Stimulated activated CD8-positive, alpha-beta memory T cell treated with anti-CD3 and anti-CD28 coated beads, Interleukin-7, amount 100 ng/mL, for 48 hours (primary cell): ENCODE measurements at regions not wholly inside any gene's neighbourhood (a gene's known extent, or its start where the extent isn't known, plus 50 kb on each side); places are given as distances from the start of the nearest gene placed in this dataset.
"Not testable (repeated sequence)": the region's sequence is repeated elsewhere in the genome, so short reads cannot be mapped to it uniquely, and the experiment has no call there.

Experiments
- DNase-seq, 2 donors: peaks; one replicate each; pipeline ENCODE4 v3.0.0-alpha.2; 2020; ENCODE audit warnings: low read depth in 1 of 2; ENCODE audit errors: extremely low read depth in 1 of 2

DNA sequence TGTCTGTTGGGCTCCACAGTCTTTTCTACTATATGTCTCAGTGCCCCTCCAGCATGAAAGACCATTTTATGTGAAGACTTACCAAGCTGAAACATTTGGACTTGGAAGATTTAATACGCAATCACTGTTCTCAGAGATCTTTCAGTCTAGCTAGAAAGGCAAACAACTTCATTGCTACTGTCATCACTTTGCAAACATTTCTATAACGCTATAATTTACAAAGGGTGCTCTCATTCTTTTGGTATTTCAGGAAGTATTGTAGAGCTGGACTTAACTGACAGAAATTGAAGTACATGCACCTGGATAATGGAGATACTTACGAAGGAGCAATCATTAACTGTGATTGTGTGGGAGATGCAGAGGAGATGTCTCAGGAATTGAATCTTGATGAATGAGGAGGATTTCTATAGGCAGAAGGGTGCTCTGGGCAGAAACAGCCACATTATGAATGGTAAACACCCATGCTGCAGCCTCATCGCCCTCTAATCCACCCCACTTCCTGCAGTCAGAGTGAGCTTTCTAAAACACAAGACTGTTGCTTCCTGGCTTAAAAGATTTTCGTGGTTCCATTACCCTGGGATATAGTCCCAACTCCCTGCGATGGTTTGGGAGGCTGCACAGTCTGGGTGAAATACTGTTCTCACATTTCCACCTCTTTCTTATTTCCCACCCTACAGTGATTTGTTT is 75.1 kb upstream of the GNG12 start:
- no peak for DNase-seq

- DNase-seq, result not testable (repeated sequence)
Observed at GRCh38 chr1:67907467-67907866, 74.2 kb upstream of the GNG12 start.

DNA sequence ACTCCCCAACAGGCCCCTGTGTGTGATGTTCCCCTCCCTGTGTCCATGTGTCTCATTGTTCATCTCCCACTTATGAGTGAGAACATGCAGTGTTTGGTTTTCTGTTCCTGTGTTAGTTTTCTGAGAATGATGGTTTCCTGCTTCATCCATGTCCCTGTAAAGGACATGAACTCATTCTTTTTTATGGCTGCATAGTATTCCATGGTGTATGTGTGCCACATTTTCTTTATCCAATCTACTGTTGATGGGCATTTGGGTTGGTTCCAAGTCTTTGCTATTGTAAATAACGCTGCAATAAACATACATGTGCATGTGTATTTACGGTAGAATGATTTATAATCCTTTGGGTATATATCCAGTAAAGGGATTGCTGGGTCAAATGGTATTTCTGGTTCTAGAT is 72.7 kb upstream of the GNG12 start:
- not testable (repeated sequence) for DNase-seq

DNA sequence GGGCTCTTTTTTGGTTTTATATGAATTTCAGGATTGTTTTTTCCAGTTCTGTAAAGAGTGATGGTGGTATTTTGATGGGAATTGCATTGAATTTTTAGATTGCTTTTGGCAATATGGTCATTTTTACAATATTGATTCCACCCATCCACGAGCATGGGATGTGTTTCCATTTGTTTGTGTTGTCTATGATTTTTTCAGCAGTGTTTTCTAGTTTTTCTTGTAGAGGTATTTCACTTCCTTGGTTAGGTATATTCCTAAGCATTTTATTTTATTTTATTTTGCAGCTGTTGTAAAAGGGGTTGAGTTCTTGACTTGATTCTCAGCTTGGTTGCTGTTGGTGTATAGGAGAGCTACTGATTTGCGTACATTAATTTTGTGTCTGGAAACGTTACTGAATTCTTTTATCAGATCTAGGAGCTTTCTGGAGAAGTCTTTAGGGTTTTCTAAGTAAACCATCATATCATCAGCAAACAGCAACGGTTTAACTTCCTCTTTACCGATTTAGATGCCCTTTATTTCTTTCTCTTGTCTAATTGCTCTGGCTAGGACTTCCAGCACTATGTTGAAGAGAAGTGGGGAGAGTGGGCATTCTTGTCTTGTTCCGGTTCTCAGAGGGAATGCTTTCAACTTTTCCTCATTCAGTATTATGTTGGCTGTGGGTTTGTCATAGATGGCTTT is 69.4 kb upstream of the GNG12 start:
- not testable (repeated sequence) for DNase-seq

DNA sequence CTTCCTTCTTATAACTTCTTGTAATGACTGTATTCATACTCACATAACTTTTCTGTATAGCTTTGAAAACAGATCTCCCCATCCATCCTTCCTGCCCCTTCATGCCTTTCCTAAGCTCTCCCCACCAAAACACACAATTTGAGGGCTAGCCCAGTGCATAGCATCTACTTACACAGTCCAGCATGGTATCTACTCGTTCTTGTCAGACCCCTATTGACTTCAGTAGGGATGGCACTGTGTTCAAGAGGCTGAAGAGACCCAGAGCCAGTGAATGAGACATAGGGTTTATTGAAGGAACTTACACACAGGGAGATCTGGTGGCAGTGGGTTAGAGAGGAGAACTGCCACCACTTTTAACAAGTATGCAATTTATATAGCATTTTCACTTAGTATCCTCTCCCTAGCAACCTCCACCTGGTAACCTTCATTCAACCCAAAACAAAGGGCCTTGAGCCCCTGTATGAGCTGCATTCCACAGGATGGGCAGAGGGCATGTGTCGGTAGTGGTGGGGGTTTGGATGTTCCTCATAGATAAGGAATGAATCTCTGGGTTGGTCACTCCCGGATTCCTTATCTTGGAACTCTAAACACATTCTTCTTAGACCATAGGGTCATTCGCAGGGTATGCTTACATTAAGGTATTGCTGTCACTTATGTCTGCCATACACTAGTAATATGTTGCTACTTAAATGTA is 64.9 kb upstream of the GNG12 start:
- DNase-seq, result no peak

DNA sequence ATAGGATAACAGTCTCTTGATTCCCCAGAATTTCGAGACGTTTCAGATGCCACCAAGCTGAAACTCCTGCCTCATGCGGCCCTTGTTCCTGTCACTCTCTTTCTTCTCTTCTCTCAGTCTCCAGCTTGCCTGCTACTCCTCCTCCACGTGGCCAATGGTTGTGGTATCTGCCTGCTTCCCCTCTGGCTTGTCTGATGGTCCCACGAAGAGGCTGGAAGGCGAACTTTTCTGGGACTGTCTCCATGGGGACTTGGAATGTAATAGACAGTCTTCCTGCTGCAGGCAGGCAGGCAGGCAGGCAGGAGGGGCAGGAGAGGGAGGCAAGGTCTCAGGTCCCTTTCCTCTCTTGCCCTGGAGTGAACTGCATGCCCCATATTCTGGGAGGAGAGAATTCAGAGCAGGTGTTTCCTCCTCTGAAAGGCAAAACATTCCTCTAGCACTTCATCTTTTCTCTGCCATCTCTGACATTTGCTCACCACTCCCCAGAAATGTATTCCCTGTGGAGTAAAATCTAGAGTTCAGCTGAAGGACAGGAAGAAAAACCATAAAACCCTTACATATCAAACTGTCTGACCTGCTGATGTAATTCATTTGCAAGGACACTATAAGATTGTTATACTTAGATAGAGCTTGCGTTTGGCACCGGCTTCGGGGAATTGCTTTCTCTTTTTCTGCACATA is 64.1 kb upstream of the GNG12 start:
- no peak for DNase-seq

GRCh38 chr1:67896826-67897225 is 63.6 kb upstream of the GNG12 start:
- DNase-seq, result no peak

DNA sequence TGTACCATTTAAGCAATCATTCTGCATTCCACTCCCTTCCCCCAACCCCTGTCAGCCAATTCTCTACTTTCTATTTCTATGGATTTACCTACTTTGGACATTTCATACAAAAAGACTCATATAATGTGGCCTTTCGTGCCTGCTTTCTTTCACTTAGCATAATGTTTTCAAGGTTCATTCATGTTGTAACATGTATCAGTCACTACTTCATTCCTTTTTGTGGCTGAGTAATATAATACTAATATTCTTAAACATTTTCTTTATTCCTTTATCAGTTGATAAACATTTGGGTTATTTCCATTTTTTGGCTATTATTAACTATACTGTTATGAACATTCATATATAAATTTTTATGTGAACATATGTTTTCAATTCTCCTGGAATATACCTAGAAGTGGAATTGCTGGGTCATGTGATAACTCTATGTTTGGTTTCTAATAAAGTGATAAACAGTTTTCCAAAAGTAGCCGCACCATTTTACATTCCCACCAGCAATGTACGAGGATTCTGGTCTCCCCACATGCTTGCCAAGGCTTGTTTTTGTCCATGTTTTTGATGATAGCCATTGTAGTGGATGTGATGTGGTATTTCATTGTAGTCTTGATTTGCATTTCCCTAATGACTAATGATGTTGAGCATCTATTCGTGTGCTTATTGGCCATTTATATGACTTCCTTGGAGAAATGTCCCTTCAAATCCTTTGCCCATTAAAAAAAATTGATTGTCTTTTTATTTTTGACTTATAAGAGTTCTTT is 61.9 kb upstream of the GNG12 start:
- no peak for DNase-seq

- DNase-seq, result no peak
Observed at GRCh38 chr1:67893126-67893495, 59.8 kb upstream of the GNG12 start.

GRCh38 chr1:67892476-67893125 is 59.3 kb upstream of the GNG12 start:
- no peak for DNase-seq

- no peak for DNase-seq
Observed at GRCh38 chr1:67890857-67891256, 57.6 kb upstream of the GNG12 start.

DNA sequence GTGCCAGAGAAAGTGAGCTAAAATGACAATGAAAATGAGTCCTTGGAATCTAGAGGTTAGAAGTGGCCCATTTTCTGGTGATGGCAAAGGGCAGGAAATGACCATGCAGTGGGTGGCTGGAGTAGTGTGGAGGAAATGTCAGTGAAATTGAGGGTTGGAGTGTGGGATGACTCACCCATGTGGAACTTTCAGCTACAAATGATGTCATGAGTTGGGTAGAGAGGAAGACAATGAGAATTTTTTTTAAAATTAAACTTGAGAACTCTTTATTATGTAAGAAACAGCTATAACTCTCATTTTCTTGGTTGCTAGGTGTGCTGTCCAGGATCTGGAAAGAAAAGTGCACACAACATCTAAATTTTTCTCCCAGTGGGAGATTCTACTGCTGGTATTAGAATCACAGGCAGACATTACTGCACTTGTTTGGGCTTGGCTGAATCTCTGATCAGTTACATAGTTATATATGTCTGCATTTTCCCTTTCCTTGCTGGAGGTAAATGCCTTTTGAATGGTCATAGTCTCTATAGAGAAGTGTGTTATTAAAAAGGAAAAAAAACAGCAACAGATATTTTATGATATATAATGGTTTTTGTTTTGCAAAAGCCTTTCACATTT is 56.8 kb upstream of the GNG12 start:
- peak; percentile 1 to 17 for DNase-seq

- DNase-seq, result no peak
Observed at GRCh38 chr1:67889466-67889865, 56.2 kb upstream of the GNG12 start.

GRCh38 chr1:67888216-67889106 is 55.2 kb upstream of the GNG12 start:
- DNase-seq, result no peak

DNA sequence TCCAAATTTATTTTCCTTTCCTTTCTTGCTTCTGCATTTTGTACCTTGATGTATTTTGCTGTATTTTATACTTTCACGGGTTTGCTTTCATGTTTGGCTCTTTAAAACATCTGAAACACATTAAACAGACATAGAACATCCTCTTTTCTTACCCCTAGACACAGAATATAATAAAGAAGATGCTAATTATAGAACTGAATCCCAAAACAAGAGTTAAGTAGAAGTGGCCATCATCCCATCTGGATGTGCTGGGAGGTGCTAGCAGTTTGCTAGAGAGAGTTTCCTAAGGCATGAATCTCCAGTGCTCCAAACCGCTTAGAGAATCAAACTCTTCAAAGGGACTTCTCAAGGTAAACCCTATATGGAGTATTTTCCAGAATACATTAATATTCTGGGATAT is 53.9 kb upstream of the GNG12 start:
- no peak for DNase-seq

- no peak for DNase-seq
Observed at GRCh38 chr1:67886076-67886475, 52.8 kb upstream of the GNG12 start.

GRCh38 chr1:67883069-67883468 is 49.8 kb upstream of the GNG12 start:
- DNase-seq, result no peak
